Upper lobe of left lung (tissue), 4 donors: ENCODE measurements at regions not wholly inside any gene's neighbourhood (a gene's known extent, or its start where the extent isn't known, plus 50 kb on each side); places are given as distances from the start of the nearest gene placed in this dataset.

ENCODE experiments used
- CTCF ChIP-seq, 6 experiments: fragments of 450-650 bp in 4 of 6; fragments of 200-600 bp in 2 of 6; sonication (generic) in 2 of 6; IDR thresholded peaks; one replicate each; pipeline ENCODE4 v1.5.1; 2016 to 2019; ENCODE audit warnings: antibody characterized with exemption in 6 of 6
- EP300 ChIP-seq, 4 donors: sonication (generic); formaldehyde crosslinking; IDR thresholded peaks; one replicate each; pipeline ENCODE4 v1.5.1; 2017; ENCODE audit warnings: antibody characterized with exemption in 4 of 4, control low read depth in 2 of 4
- POLR2A ChIP-seq, 4 donors: fragments of 450-650 bp; IDR thresholded peaks; one replicate each; pipeline ENCODE4 v1.5.1; 2016 to 2017; ENCODE audit warnings: antibody characterized with exemption in 4 of 4, mild to moderate bottlenecking in 2 of 4

- TF ChIP-seq EP300 (IDR thresholded peaks at IDR 0.05) (no peak), POLR2A (IDR thresholded peaks at IDR 0.05) (no peak), CTCF (IDR thresholded peaks at IDR 0.05) (no peak)
Observed at GRCh38 chr12:124241776-124242528, 52.9 kb upstream of the RFLNA start.
